Thyroid gland (tissue), 4 donors: ENCODE measurements at regions not wholly inside any gene's neighbourhood (a gene's known extent, or its start where the extent isn't known, plus 50 kb on each side); places are given as distances from the start of the nearest gene placed in this dataset.

Experiments used
- CTCF ChIP-seq, 6 experiments: fragments of 200-600 bp in 3 of 6; fragments of 450-650 bp in 3 of 6; sonication (generic) in 3 of 6; IDR thresholded peaks; one replicate each; pipeline ENCODE4 v1.5.1; 2016 to 2019; ENCODE audit warnings: antibody characterized with exemption in 6 of 6, mild to moderate bottlenecking in 2 of 6, inconsistent platforms in 1 of 6, moderate library complexity in 1 of 6
- POLR2A ChIP-seq, 2 donors: fragments of 450-650 bp; IDR thresholded peaks; one replicate each; pipeline ENCODE4 v1.6.1; 2017; ENCODE audit warnings: antibody characterized with exemption in 2 of 2, mild to moderate bottlenecking in 2 of 2, moderate library complexity in 1 of 2

DNA sequence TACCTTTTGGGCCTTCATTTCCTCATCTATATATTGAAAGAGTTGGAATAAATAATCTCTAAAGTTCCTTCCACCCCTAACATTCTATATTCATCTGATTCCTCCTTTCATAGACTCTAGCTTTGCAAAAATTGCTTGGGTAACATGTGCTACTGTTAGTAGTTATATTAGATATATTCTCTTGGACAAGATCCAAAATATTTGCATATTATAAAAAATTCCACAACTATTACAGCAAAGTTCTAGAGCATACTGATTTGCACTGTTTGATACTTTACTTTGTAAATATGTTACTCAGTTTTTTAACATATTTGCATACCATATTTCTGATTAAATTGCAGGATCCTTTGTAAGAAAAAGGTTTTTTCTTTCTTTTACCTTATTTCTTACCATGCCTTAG, 95.9 kb upstream of the UBE2E2 start:
- TF ChIP-seq POLR2A (IDR thresholded peaks at IDR 0.05) = no peak
- TF ChIP-seq CTCF (IDR thresholded peaks at IDR 0.05) = no peak
